ENCODE measurements at regions not wholly inside any gene's neighbourhood (a gene's known extent, or its start where the extent isn't known, plus 50 kb on each side); places are given as distances from the start of the nearest gene placed in this dataset.

DNA sequence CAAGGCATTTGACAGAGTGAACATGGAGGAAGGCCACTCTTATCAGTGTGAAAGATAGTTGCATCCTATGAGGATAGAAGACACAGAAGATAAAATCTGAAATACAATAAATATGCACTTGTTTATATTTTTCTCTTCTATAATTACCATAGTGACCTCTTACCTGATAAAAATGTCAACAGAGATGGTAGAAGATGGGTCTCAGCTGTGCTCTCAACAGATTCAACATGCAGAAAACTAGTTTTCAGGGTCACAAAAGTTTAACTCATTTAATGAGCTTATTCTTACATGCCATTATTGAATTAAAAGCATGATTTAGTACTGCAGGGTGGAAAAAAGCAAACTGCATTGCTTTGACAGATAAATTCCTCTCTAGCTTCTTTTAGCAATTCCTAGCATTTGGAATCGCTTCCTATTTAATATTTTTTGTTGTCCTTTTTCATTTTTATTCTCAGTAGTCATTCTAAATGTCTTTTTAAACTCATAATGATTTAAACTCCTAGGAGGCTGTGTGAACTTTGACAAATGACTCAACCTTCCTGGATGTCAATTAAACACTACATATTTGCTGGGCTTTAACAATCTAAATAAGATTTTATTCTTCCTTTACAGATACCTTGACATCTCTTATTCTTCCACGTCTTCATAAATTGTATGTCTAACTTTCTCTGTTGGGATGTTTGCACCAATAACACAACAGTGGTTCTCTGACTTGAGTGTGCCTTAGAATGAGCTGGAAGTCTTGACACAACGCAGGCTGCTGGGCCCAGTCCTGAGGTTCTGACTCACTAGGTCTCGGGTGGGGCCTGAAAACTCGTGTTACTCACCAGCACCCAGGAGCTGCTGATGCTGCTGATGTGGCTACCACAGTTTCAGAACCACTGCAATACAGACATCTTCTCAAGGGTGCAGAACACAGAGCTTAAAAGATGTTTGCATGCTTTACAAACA lies 565.5 kb upstream of the IGFBP3 start:
- WGBS (ENCODE audit: insufficient coverage): 81% methylated on average over 3 of the region's 5 CpGs
- Mint-ChIP-seq H3K4me1 (no peaks in the 10 kb centered on the region), H3K27ac (no peak overlapping the region), H3K9me3 (ENCODE audit: insufficient read depth) (peaks cover 2% of the 10 kb centered on the region), H3K4me3 (no peak overlapping the region), H3K27me3 (no peaks in the 10 kb centered on the region)
- no peak for TF ChIP-seq EZH2 (IDR thresholded peaks at IDR 0.05; ENCODE audit: borderline replicate concordance, insufficient read depth, low read depth, low read length, poor library complexity, severe bottlenecking)
- TF ChIP-seq, protein P1, sequence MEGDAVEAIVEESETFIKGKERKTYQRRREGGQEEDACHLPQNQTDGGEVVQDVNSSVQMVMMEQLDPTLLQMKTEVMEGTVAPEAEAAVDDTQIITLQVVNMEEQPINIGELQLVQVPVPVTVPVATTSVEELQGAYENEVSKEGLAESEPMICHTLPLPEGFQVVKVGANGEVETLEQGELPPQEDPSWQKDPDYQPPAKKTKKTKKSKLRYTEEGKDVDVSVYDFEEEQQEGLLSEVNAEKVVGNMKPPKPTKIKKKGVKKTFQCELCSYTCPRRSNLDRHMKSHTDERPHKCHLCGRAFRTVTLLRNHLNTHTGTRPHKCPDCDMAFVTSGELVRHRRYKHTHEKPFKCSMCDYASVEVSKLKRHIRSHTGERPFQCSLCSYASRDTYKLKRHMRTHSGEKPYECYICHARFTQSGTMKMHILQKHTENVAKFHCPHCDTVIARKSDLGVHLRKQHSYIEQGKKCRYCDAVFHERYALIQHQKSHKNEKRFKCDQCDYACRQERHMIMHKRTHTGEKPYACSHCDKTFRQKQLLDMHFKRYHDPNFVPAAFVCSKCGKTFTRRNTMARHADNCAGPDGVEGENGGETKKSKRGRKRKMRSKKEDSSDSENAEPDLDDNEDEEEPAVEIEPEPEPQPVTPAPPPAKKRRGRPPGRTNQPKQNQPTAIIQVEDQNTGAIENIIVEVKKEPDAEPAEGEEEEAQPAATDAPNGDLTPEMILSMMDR (IDR thresholded peaks at IDR 0.05): no peak
- DNase-seq (no peak), ATAC-seq (ENCODE audit: low read depth) (no peak)
- H2AFZ ChIP-seq (ENCODE audit: insufficient read depth, low read depth, low read length, poor library complexity, severe bottlenecking): no peak overlapping the region
- no peaks in the 10 kb centered on the region for H3K36me3 ChIP-seq (replicated peaks in 1 of 2; ENCODE audit: control extremely low read depth in 1 of 2, control insufficient read depth in 1 of 2, extremely low read depth in 1 of 2, insufficient read depth in 2 of 2, low read length in 1 of 2)
- no peak overlapping the region for H3K27ac ChIP-seq (ENCODE audit: low read length in 2 of 2)
- no peaks in the 10 kb centered on the region for H3K79me2 ChIP-seq (ENCODE audit: control insufficient read depth, insufficient read depth, low read length)
- H3K4me2 ChIP-seq (replicated peaks; ENCODE audit: low read depth, low read length, poor library complexity, severe bottlenecking): no peak overlapping the region
- H4K20me1 ChIP-seq (ENCODE audit: control insufficient read depth, insufficient read depth, low read length, poor library complexity, severe bottlenecking): no peaks in the 10 kb centered on the region
- ChIA-PET CTCF (no interaction called here), POLR2A (no interaction called here)
- intact Hi-C loops (cut with micrococcal nuclease): no loop called here
- no peak overlapping the region for H3K4me3 ChIP-seq (ENCODE audit: control extremely low read depth in 1 of 5, extremely low read depth in 1 of 5, insufficient read depth in 1 of 5, low read depth in 2 of 5, low read length in 4 of 5)
- H3K27me3 ChIP-seq (replicated peaks in 1 of 4; ENCODE audit: control extremely low read depth in 1 of 4, control insufficient read depth in 3 of 4, insufficient read depth in 4 of 4, low read length in 3 of 4): no peaks in the 10 kb centered on the region
- no peaks in the 10 kb centered on the region for H3K9me3 ChIP-seq (ENCODE audit: control extremely low read depth in 1 of 3, control insufficient read depth in 2 of 3, insufficient read depth in 1 of 3, low read length in 2 of 3)
- no peaks in the 10 kb centered on the region for H3K4me1 ChIP-seq (ENCODE audit: control insufficient read depth in 2 of 2, insufficient read depth in 2 of 2, low read length in 2 of 2)
- H3K9ac ChIP-seq (ENCODE audit: low read length): no peak overlapping the region

DNA sequence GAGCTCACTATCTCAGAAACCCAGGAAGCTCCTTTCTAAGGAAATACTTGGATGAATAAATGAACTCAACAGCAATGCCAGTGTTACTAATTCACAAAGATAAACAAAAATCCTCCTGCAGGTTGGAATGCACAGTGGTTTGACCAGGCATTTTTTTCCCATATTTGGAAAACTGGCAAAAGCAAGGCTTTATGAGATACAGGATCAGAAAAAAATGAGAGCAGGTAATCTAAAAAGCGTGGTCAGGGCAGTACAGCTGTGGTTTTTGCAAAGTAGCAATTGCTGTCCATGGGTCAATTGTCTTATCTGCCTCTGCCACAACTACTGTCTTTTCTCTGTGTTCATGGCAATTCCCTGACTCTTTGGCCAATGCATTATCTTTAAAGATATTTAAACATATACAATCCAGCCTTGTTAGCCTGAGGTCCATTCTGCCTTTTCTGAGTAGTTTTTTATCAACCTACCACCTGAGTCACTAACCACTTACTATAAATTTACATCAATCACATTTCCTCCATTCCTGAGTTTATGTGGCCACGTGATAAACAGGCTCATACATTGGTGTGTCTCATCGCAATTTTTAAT lies 564.5 kb upstream of the IGFBP3 start:
- Histone ChIP-seq H3K4me1 (ENCODE audit: control insufficient read depth in 2 of 2, insufficient read depth in 2 of 2, low read length in 2 of 2) (no peaks in the 10 kb centered on the region), H2AFZ (ENCODE audit: insufficient read depth, low read depth, low read length, poor library complexity, severe bottlenecking) (no peak overlapping the region), H3K4me2 (replicated peaks; ENCODE audit: low read depth, low read length, poor library complexity, severe bottlenecking) (no peak overlapping the region), H3K9me3 (ENCODE audit: control extremely low read depth in 1 of 3, control insufficient read depth in 2 of 3, insufficient read depth in 1 of 3, low read length in 2 of 3) (no peaks in the 10 kb centered on the region), H4K20me1 (ENCODE audit: control insufficient read depth, insufficient read depth, low read length, poor library complexity, severe bottlenecking) (no peaks in the 10 kb centered on the region), H3K27ac (ENCODE audit: low read length in 2 of 2) (no peak overlapping the region), H3K36me3 (replicated peaks in 1 of 2; ENCODE audit: control extremely low read depth in 1 of 2, control insufficient read depth in 1 of 2, extremely low read depth in 1 of 2, insufficient read depth in 2 of 2, low read length in 1 of 2) (no peaks in the 10 kb centered on the region), H3K9ac (ENCODE audit: low read length) (no peak overlapping the region), H3K27me3 (replicated peaks in 1 of 4; ENCODE audit: control extremely low read depth in 1 of 4, control insufficient read depth in 3 of 4, insufficient read depth in 4 of 4, low read length in 3 of 4) (no peaks in the 10 kb centered on the region), H3K4me3 (ENCODE audit: control extremely low read depth in 1 of 5, extremely low read depth in 1 of 5, insufficient read depth in 1 of 5, low read depth in 2 of 5, low read length in 4 of 5) (no peak overlapping the region), H3K79me2 (ENCODE audit: control insufficient read depth, insufficient read depth, low read length) (no peaks in the 10 kb centered on the region)
- DNase-seq (no peak), ATAC-seq (ENCODE audit: low read depth) (no peak)
- intact Hi-C loops (cut with micrococcal nuclease): no loop called here
- no peaks in the 10 kb centered on the region for H3K4me1 Mint-ChIP-seq
- WGBS (ENCODE audit: insufficient coverage): no CpG with 5 or more reads among the region's 3 CpGs
- no peaks in the 10 kb centered on the region for H3K27me3 Mint-ChIP-seq
- CTCF ChIA-PET: no interaction called here
- TF ChIP-seq, protein P1 (IDR thresholded peaks at IDR 0.05): no peak
- no peak for TF ChIP-seq EZH2 (IDR thresholded peaks at IDR 0.05; ENCODE audit: borderline replicate concordance, insufficient read depth, low read depth, low read length, poor library complexity, severe bottlenecking)
- peaks cover 7% of the 10 kb centered on the region for H3K9me3 Mint-ChIP-seq (ENCODE audit: insufficient read depth)
- no peak overlapping the region for H3K27ac Mint-ChIP-seq
- no peak overlapping the region for H3K4me3 Mint-ChIP-seq
- POLR2A ChIA-PET: no interaction called here
